Pancreas (tissue), 10 donors: ENCODE measurements at regions not wholly inside any gene's neighbourhood (a gene's known extent, or its start where the extent isn't known, plus 50 kb on each side); places are given as distances from the start of the nearest gene placed in this dataset.
A peak's percentile ranks its signal among the peaks of the same experiment; 100 is the strongest.

Experiments
- ATAC-seq, 4 donors: fragments of 200-7000 bp; cut with Tn5 transposase; one replicate each; pipeline versions ENCODE4 v1.8.0 to v1.9.1; 2020; ENCODE audit warnings: mild to moderate bottlenecking in 4 of 4, moderate library complexity in 4 of 4
- DNase-seq, 6 donors: peaks; one replicate each; pipeline ENCODE4 v3.0.0-alpha.2; 2020
- FAIRE-seq: peaks from 2 replicates; lab custom pipeline; 2012; peaks lifted over from hg19 to GRCh38; lab: Jason Lieb, UNC
- H3K27ac ChIP-seq, 4 donors: fragments of 200-600 bp; sonication (generic); 1 replicate in 3 of 4; 2 replicates in 1 of 4; pipeline versions ENCODE4 v1.5.0 to v1.8.0; 2020
- H3K27me3 ChIP-seq, 4 donors: fragments of 200-600 bp; one replicate each; pipeline ENCODE4 v1.8.0; 2021
- H3K36me3 ChIP-seq, 3 donors: fragments of 200-600 bp; sonication (generic) in 1 of 3; one replicate each; pipeline versions ENCODE4 v1.5.0 to v1.8.0; 2020 to 2021
- H3K4me1 ChIP-seq, 3 donors: fragments of 200-600 bp; one replicate each; pipeline ENCODE4 v1.8.0; 2021
- H3K4me3 ChIP-seq, 4 donors: fragments of 200-600 bp; sonication (generic) in 2 of 4; one replicate each; pipeline versions ENCODE4 v1.5.0 to v1.8.0; 2020 to 2021
- H3K9me3 ChIP-seq, 4 donors: fragments of 200-600 bp; one replicate each; pipeline ENCODE4 v1.8.0; 2021
- WGBS, 2 donors: extraction: QIAGEN DNeasy Blood & Tissue Kit; methylation state at CpG; one replicate each; pipeline ENCODE4 v1.1.7; 2013; 5-methylcytosine and 5-hydroxymethylcytosine counted together
- intact Hi-C, 3 donors: fragments of 100-400 bp; cut with DNase I; formaldehyde crosslinking; loops; one replicate each; pipeline versions ENCODE4 v1.11.1 to v1.14.2; 2022
- TF ChIP-seq, protein P1 (sequence below), 4 donors: fragments of 200-600 bp; sonication (generic) in 3 of 4; IDR thresholded peaks; one replicate each; pipeline versions ENCODE4 v1.5.0 to v1.8.0; 2021; ENCODE audit warnings: antibody characterized with exemption in 4 of 4
- donor health status: healthy with polysubstance abuse.
- donor health status: DM: no; HTN: no; CAD: no; lungs with moderate emphysema.
- donor health status: DM: no; HTN: no; CAD: no.
- donor health status: control.
- donor health status: control.
- donor health status: Bipolar disorder and iron deficiency.
- donor health status: DM: yes; HTN: yes; CAD: no.
- donor health status: DM: no; HTN: no; CAD: no.
- donor health status: DM: no; HTN: no; CAD: no.
- donor health status: DM: yes; HTN: yes; CAD: no.

GRCh38 chr2:182521453-182522404 is 94.9 kb upstream of the PDE1A start:
- H3K27me3 ChIP-seq = no peaks in the 10 kb centered on the region
- no peaks in the 10 kb centered on the region for H3K36me3 ChIP-seq
- no peaks in the 10 kb centered on the region for H3K9me3 ChIP-seq
- intact Hi-C loops = no loop called here
- 69 to 72% methylated on average over 9 of the region's 9 CpGs for WGBS, 2 donors
- FAIRE-seq (no peak), ATAC-seq (no peak), DNase-seq (no peak)
- H3K4me1 ChIP-seq = no peaks in the 10 kb centered on the region
- no peak overlapping the region for H3K4me3 ChIP-seq
- H3K27ac ChIP-seq = no peak overlapping the region
- TF ChIP-seq, protein P1, sequence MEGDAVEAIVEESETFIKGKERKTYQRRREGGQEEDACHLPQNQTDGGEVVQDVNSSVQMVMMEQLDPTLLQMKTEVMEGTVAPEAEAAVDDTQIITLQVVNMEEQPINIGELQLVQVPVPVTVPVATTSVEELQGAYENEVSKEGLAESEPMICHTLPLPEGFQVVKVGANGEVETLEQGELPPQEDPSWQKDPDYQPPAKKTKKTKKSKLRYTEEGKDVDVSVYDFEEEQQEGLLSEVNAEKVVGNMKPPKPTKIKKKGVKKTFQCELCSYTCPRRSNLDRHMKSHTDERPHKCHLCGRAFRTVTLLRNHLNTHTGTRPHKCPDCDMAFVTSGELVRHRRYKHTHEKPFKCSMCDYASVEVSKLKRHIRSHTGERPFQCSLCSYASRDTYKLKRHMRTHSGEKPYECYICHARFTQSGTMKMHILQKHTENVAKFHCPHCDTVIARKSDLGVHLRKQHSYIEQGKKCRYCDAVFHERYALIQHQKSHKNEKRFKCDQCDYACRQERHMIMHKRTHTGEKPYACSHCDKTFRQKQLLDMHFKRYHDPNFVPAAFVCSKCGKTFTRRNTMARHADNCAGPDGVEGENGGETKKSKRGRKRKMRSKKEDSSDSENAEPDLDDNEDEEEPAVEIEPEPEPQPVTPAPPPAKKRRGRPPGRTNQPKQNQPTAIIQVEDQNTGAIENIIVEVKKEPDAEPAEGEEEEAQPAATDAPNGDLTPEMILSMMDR (IDR thresholded peaks at IDR 0.05) = no peak

GRCh38 chr2:182522405-182522896 is 95.6 kb upstream of the PDE1A start:
- intact Hi-C loops = no loop called here
- H3K36me3 ChIP-seq = no peaks in the 10 kb centered on the region
- DNase-seq = no peak
- ATAC-seq = peak in 1 of 4 donors; percentile 29
- 44 to 58% methylated on average over 6 of the region's 6 CpGs for WGBS, 2 donors
- TF ChIP-seq, protein P1 (IDR thresholded peaks at IDR 0.05) = no peak
- H3K4me1 ChIP-seq = no peaks in the 10 kb centered on the region
- H3K27ac ChIP-seq = no peak overlapping the region
- no peak for FAIRE-seq
- no peaks in the 10 kb centered on the region for H3K27me3 ChIP-seq
- H3K9me3 ChIP-seq = no peaks in the 10 kb centered on the region
- H3K4me3 ChIP-seq = no peak overlapping the region

- intact Hi-C loops = no loop called here
- FAIRE-seq = no peak
- TF ChIP-seq, protein P1 (IDR thresholded peaks at IDR 0.05) = no peak
- H3K27ac ChIP-seq = no peak overlapping the region
- H3K36me3 ChIP-seq = no peaks in the 10 kb centered on the region
- WGBS, 2 donors = 65 to 74% methylated on average over 4 of the region's 4 CpGs
- no peaks in the 10 kb centered on the region for H3K4me1 ChIP-seq
- ATAC-seq = peak in 1 of 4 donors; percentile 44
- H3K9me3 ChIP-seq = no peaks in the 10 kb centered on the region
- no peaks in the 10 kb centered on the region for H3K27me3 ChIP-seq
- H3K4me3 ChIP-seq = no peak overlapping the region
- DNase-seq = no peak
These were observed 96.2 kb upstream of the PDE1A start for GRCh38 chr2:182522972-182523473.

DNA sequence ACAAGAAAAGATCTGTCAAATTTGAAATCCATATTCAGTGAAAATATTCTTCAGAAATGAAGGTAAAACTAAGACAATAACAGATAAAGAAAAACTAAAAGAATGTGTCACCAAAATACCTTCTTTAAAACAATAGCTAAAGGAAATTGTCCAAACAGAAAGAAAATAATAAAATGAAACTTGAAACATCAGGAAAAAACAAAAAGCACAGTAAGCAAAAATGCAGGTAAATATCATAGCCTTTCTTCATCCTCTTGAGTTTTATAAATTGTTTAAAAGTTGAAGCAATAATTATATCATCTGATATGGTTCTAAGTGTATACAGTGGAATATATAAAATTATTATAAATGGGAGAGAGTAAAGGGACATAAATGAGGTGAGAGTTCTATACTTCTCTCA is 103.8 kb upstream of the PDE1A start:
- H3K9me3 ChIP-seq = no peaks in the 10 kb centered on the region
- TF ChIP-seq, protein P1 (IDR thresholded peaks at IDR 0.05) = no peak
- no peak for ATAC-seq
- no peak for FAIRE-seq
- no peaks in the 10 kb centered on the region for H3K4me1 ChIP-seq
- no peak overlapping the region for H3K4me3 ChIP-seq
- no peak for DNase-seq
- intact Hi-C loops = no loop called here
- H3K27ac ChIP-seq = no peak overlapping the region
- H3K36me3 ChIP-seq = no peaks in the 10 kb centered on the region
- H3K27me3 ChIP-seq = no peaks in the 10 kb centered on the region

- 71 to 78% methylated on average over 1 of the region's 1 CpG for WGBS, 2 donors
- no peaks in the 10 kb centered on the region for H3K36me3 ChIP-seq
- ATAC-seq (no peak), DNase-seq (no peak), FAIRE-seq (no peak)
- TF ChIP-seq, protein P1 (IDR thresholded peaks at IDR 0.05) = no peak
- H3K27ac ChIP-seq = no peak overlapping the region
- intact Hi-C loops = no loop called here
- no peaks in the 10 kb centered on the region for H3K4me1 ChIP-seq
- H3K27me3 ChIP-seq = no peaks in the 10 kb centered on the region
- H3K9me3 ChIP-seq = no peaks in the 10 kb centered on the region
- H3K4me3 ChIP-seq = no peak overlapping the region
These were observed 113.4 kb upstream of the PDE1A start for GRCh38 chr2:182540252-182540651.
